ENCODE measurements at regions not wholly inside any gene's neighbourhood (a gene's known extent, or its start where the extent isn't known, plus 50 kb on each side); places are given as distances from the start of the nearest gene placed in this dataset.

GRCh38 chr9:87294126-87294525, 203.5 kb upstream of the DAPK1 start:
- H3K36me3 ChIP-seq (ENCODE audit: insufficient read depth in 1 of 2, low read depth in 1 of 2): no peaks in the 10 kb centered on the region
- TF ChIP-seq CTCF (IDR thresholded peaks at IDR 0.05): no peak
- WGBS, 3 donors: 85 to 90% (median 86%) methylated on average over 2 of the region's 2 CpGs
- no peak for DNase-seq
- no peaks in the 10 kb centered on the region for H3K27me3 ChIP-seq (ENCODE audit: insufficient read depth in 3 of 3, low read length in 2 of 3)
- H3K4me1 ChIP-seq: no peaks in the 10 kb centered on the region
- no peaks in the 10 kb centered on the region for H3K9me3 ChIP-seq
- intact Hi-C loops (cut with DNase I): no loop called here
- no peak overlapping the region for H3K27ac ChIP-seq
- ATAC-seq: no peak
- H3K4me3 ChIP-seq: no peak overlapping the region

- no peaks in the 10 kb centered on the region for H3K36me3 ChIP-seq (ENCODE audit: insufficient read depth in 1 of 2, low read depth in 1 of 2)
- intact Hi-C loops (cut with DNase I): no loop called here
- ATAC-seq: no peak
These were observed 196.8 kb upstream of the DAPK1 start for GRCh38 chr9:87300915-87301314.

GRCh38 chr9:87301371-87301770, 196.3 kb upstream of the DAPK1 start:
- ATAC-seq (no peak), DNase-seq (no peak)
- Histone ChIP-seq H3K27me3 (ENCODE audit: insufficient read depth in 3 of 3, low read length in 2 of 3) (no peaks in the 10 kb centered on the region), H3K36me3 (ENCODE audit: insufficient read depth in 1 of 2, low read depth in 1 of 2) (no peaks in the 10 kb centered on the region), H3K4me1 (no peaks in the 10 kb centered on the region), H3K27ac (no peak overlapping the region), H3K4me3 (no peak overlapping the region), H3K9me3 (no peaks in the 10 kb centered on the region)
- intact Hi-C loops (cut with DNase I): no loop called here
- TF ChIP-seq CTCF (IDR thresholded peaks at IDR 0.05): no peak

More at GRCh38 chr9:87300915-87301314, 196.8 kb upstream of the DAPK1 start:
- DNase-seq: no peak
- no peaks in the 10 kb centered on the region for H3K4me1 ChIP-seq
- 58 to 74% (median 72%) methylated on average over 2 of the region's 2 CpGs for WGBS, 3 donors
- no peaks in the 10 kb centered on the region for H3K27me3 ChIP-seq (ENCODE audit: insufficient read depth in 3 of 3, low read length in 2 of 3)
- TF ChIP-seq CTCF (IDR thresholded peaks at IDR 0.05): no peak
- H3K9me3 ChIP-seq: no peaks in the 10 kb centered on the region
- no peak overlapping the region for H3K27ac ChIP-seq
- H3K4me3 ChIP-seq: no peak overlapping the region

- Histone ChIP-seq H3K27me3 (ENCODE audit: insufficient read depth in 3 of 3, low read length in 2 of 3) (no peaks in the 10 kb centered on the region), H3K4me3 (no peak overlapping the region), H3K27ac (no peak overlapping the region), H3K9me3 (no peaks in the 10 kb centered on the region), H3K36me3 (ENCODE audit: insufficient read depth in 1 of 2, low read depth in 1 of 2) (no peaks in the 10 kb centered on the region), H3K4me1 (no peaks in the 10 kb centered on the region)
- no peak for TF ChIP-seq CTCF (IDR thresholded peaks at IDR 0.05)
- WGBS, 3 donors: 43 to 62% (median 47%) methylated on average over 7 of the region's 7 CpGs
- no peak for ATAC-seq
- intact Hi-C loops (cut with DNase I): no loop called here
- DNase-seq: no peak
These were observed 192.5 kb upstream of the DAPK1 start for GRCh38 chr9:87305151-87305550.

- no peak overlapping the region for H3K4me3 ChIP-seq
- no peak for TF ChIP-seq CTCF (IDR thresholded peaks at IDR 0.05)
- no peak for ATAC-seq
- no peaks in the 10 kb centered on the region for H3K4me1 ChIP-seq
- no peak for DNase-seq
- no peaks in the 10 kb centered on the region for H3K9me3 ChIP-seq
- intact Hi-C loops (cut with DNase I): no loop called here
- 71 to 77% (median 73%) methylated on average over 3 of the region's 3 CpGs for WGBS, 3 donors
- H3K27ac ChIP-seq: no peak overlapping the region
- no peaks in the 10 kb centered on the region for H3K36me3 ChIP-seq (ENCODE audit: insufficient read depth in 1 of 2, low read depth in 1 of 2)
- no peaks in the 10 kb centered on the region for H3K27me3 ChIP-seq (ENCODE audit: insufficient read depth in 3 of 3, low read length in 2 of 3)
These were observed 191.7 kb upstream of the DAPK1 start for GRCh38 chr9:87306006-87306405.

Measured in psoas muscle (tissue), 7 donors.